ENCODE measurements at regions not wholly inside any gene's neighbourhood (a gene's known extent, or its start where the extent isn't known, plus 50 kb on each side); places are given as distances from the start of the nearest gene placed in this dataset.
"Not testable (repeated sequence)": the region's sequence is repeated elsewhere in the genome, so short reads cannot be mapped to it uniquely, and the experiment has no call there.

DNA sequence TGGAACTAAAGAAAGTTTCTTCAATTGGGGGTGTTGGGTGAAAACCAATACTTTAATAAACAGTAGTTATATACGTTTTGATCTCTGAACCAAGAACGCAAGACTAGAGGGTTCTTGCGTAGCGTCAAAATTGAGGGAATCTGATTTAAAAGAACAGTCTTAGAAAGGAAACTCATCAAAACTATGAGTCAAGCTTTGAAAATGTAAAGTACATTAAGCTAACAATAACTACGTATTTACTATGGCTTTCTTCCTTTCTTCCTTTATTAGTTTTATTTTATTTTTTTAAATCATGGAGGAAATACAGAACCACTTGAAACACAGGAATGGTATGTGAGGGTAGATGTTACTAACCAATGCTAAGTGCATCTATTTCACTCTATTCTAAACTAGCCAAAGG is 287.0 kb upstream of the RSPO3 start:
- ATAC-seq (no peak), DNase-seq (no peak)
- no peaks in the 10 kb centered on the region for H3K27me3 Mint-ChIP-seq
- POLR2A ChIA-PET, result no interaction called here
- H3K4me1 Mint-ChIP-seq, result no peaks in the 10 kb centered on the region
- H3K36me3 Mint-ChIP-seq, result no peaks in the 10 kb centered on the region
- peaks cover 0 to 8% (median 0%) of the 10 kb centered on the region in 9 donors for H3K9me3 Mint-ChIP-seq
- no peak overlapping the region for H3K27ac Mint-ChIP-seq
- no peak overlapping the region for H3K4me3 Mint-ChIP-seq

DNA sequence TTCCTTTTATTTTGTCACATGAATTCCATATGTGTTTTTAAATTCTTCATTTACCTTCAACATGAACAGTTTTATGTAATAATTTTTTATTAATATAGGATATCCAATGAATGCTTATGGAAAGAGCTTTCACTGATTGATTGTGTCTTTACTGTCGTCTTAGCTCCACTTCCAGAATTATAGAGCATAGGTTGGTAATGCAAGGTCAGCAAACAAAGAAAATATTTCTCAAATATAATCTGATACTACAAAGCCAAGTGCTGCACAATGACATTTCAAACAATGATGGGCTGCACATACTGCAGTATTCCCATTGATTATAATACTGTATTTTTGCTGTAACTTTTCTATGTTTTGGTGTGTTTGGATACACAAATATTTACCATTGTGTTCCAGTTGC is 275.7 kb upstream of the RSPO3 start:
- no peak overlapping the region for H3K4me3 Mint-ChIP-seq
- H3K9me3 Mint-ChIP-seq, result peaks cover 0 to 5% (median 2%) of the 10 kb centered on the region in 9 donors
- ATAC-seq (no peak), DNase-seq (no peak)
- H3K4me1 Mint-ChIP-seq, result no peaks in the 10 kb centered on the region
- no peak overlapping the region for H3K27ac Mint-ChIP-seq
- H3K27me3 Mint-ChIP-seq, result peaks cover 0 to 1% (median 0%) of the 10 kb centered on the region in 5 donors
- H3K36me3 Mint-ChIP-seq, result no peaks in the 10 kb centered on the region
- POLR2A ChIA-PET, result no interaction called here

DNA sequence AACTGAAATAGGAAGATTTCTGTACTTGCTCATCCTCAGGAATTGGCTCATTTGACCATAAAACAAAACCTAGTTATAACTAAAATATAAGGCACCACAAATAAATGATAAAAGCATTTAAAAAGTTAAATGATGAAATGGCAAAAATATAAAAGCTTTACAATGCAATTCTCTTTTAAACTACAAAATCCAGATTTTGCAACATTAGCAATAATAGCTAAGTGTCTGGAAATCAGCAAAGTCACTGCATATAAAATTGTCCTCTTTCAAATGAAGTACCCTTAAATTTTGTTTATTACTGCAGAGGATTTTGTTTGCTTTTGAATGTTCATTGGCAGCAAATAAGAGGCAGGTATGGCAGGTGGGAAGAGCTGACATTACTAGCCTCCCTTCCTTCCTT is 270.4 kb upstream of the RSPO3 start:
- Mint-ChIP-seq H3K27me3 (peaks cover 0 to 10% (median 1%) of the 10 kb centered on the region in 5 donors), H3K4me1 (peaks cover 0 to 2% (median 0%) of the 10 kb centered on the region in 4 donors), H3K27ac (no peak overlapping the region), H3K36me3 (no peaks in the 10 kb centered on the region), H3K4me3 (no peak overlapping the region), H3K9me3 (peaks cover 0 to 4% (median 0%) of the 10 kb centered on the region in 9 donors)
- no peak for ATAC-seq
- POLR2A ChIA-PET, result no interaction called here
- no peak for DNase-seq

DNA sequence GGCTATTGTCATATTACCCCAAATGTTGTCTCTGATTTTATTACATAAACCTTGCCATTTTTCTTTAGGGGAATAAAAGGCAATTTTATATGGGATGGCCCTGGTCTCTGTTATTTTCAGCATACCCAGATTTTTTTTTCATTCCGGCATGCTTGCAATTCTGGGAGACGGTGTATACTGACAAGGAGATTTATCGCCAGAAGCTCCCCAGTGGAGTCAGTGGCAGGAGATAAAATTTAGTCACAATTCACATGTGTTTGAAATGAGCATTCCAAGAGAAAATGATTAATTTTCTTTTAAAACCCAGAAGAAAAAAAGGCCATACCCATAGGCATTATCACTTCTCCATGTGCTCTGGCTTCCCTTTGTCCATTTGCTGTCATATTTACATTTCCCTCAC is 250.8 kb upstream of the RSPO3 start:
- Mint-ChIP-seq H3K4me3 (no peak overlapping the region), H3K27me3 (peaks cover 0 to 4% (median 0%) of the 10 kb centered on the region in 5 donors), H3K4me1 (no peaks in the 10 kb centered on the region), H3K27ac (no peak overlapping the region), H3K36me3 (no peaks in the 10 kb centered on the region), H3K9me3 (peaks cover 0 to 13% (median 3%) of the 10 kb centered on the region in 9 donors)
- POLR2A ChIA-PET, result no interaction called here
- DNase-seq (no peak), ATAC-seq (no peak)

DNA sequence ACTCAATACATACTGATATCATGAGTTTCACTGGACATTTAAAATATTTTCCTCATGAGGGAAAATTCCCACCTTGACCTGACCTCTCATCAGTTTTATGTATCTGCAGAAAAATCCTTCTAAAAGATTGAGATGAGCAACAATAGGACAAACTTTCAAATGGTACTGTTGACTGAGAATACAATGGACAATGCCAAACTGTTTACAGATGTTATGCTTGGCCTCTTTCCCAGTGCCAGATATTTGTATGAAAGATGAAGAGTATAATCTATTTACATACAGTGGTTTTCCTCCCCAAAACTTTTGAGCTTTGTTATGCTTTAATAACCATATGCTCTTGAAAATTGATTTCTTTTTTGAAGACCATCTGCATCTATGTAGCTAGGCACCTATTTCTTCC is 245.1 kb upstream of the RSPO3 start:
- POLR2A ChIA-PET, result no interaction called here
- H3K27me3 Mint-ChIP-seq, result peaks cover 0 to 3% (median 0%) of the 10 kb centered on the region in 5 donors

DNA sequence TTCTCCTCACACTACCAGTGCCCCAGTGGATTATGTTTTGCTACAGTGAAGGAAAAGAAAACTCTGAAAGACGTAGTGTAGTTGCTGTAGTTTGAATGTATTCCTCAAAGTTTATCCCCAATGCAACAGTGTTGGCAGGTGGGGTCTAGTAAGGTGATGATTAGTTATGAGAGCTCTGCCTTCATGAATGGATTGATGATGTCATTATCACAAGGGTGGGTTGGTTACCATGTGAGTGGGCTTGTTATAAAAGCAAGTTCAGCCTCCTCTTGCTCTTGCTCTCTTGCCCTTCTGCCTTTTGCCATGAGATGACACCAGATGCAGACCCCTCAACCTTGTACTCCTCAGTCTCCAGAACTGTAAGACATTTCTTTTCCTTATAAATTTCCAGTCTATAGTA is 244.7 kb upstream of the RSPO3 start:
- Mint-ChIP-seq H3K27ac (no peak overlapping the region), H3K27me3 (peaks cover 0 to 3% (median 0%) of the 10 kb centered on the region in 5 donors)

More for the DNA sequence above, 245.1 kb upstream of the RSPO3 start:
- Mint-ChIP-seq H3K27ac (no peak overlapping the region), H3K9me3 (peaks cover 0 to 1% (median 0%) of the 10 kb centered on the region in 9 donors), H3K36me3 (no peaks in the 10 kb centered on the region), H3K4me1 (no peaks in the 10 kb centered on the region), H3K4me3 (no peak overlapping the region)
- DNase-seq (no peak), ATAC-seq (no peak)

DNA sequence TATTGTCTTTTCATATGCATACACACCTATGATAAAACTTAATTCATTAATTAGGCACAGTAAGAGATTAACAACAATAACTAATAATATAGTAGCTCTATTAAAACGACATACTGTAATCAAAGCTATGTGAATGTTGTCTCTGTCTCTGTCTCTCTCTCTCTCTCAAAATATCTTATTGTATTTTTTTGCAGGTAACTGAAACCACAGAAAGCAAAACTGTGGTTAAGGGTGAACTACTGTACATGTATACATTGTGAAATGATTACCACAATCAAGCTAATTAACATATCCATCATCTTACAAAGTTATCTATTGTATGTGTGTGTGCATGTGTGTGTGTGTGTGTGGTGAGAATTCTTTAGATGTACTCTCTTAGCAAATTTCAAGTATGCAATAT is 242.0 kb upstream of the RSPO3 start:
- H3K4me3 Mint-ChIP-seq, result no peak overlapping the region
- POLR2A ChIA-PET, result no interaction called here
- no peaks in the 10 kb centered on the region for H3K4me1 Mint-ChIP-seq
- H3K27ac Mint-ChIP-seq, result no peak overlapping the region
- H3K27me3 Mint-ChIP-seq, result peaks cover 0 to 3% (median 0%) of the 10 kb centered on the region in 5 donors
- no peak for ATAC-seq
- no peak for DNase-seq
- H3K9me3 Mint-ChIP-seq, result peaks cover 0 to 1% (median 0%) of the 10 kb centered on the region in 9 donors
- H3K36me3 Mint-ChIP-seq, result no peaks in the 10 kb centered on the region

More for the DNA sequence above, 244.7 kb upstream of the RSPO3 start:
- Mint-ChIP-seq H3K4me3 (no peak overlapping the region), H3K4me1 (no peaks in the 10 kb centered on the region), H3K9me3 (peaks cover 0 to 1% (median 0%) of the 10 kb centered on the region in 9 donors), H3K36me3 (no peaks in the 10 kb centered on the region)
- no peak for DNase-seq
- POLR2A ChIA-PET, result no interaction called here
- no peak for ATAC-seq

DNA sequence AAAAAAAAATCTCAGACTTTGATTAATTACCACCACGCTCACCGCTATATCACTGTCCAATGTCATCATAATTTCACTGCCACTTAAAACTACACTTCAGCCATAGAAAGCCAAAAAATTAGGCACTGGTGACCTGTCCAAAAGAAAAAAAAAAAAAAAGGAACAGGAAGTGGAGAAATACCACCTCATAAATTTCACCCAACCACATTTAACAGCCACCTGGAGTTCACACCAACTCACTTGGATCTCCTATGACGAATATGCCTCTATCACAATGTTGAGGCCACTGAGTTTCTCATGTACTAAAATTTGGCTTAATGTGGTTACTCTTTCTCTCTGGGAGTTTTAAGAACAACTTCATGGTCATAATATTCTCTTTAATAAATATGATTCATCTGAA is 237.5 kb upstream of the RSPO3 start:
- Mint-ChIP-seq H3K4me3 (no peak overlapping the region), H3K4me1 (no peaks in the 10 kb centered on the region), H3K27me3 (peaks cover 0 to 4% (median 1%) of the 10 kb centered on the region in 5 donors), H3K9me3 (peaks cover 0 to 2% (median 0%) of the 10 kb centered on the region in 9 donors), H3K36me3 (no peaks in the 10 kb centered on the region), H3K27ac (no peak overlapping the region)
- POLR2A ChIA-PET, result interaction anchor here (0.7 kb wide), 1 partner anchor 16 kb away, joined by 4 read pairs; no protein-coding TSS in a partner anchor
- no peak for ATAC-seq
- no peak for DNase-seq

DNA sequence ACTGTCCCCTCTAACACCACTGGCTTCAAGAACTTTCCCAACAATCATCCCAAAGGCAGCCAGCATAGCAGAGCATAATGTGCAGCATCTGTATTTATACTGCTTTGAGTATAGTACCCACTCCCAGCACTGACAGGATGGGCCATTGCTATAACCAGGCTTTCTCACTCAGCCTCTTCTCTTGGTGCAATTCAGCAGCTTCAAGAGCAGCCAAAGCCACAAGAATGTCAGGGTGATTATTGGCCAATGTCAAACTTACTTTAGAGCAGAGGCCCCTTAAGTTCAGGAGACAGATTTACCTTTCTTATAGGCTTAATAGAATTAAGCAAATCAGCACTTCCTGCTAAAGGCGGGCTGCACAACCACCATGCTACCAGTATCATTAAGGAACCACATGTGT is 232.4 kb upstream of the RSPO3 start:
- no peak for DNase-seq
- H3K9me3 Mint-ChIP-seq, result peaks cover 0 to 2% (median 0%) of the 10 kb centered on the region in 9 donors
- H3K27ac Mint-ChIP-seq, result no peak overlapping the region
- no peaks in the 10 kb centered on the region for H3K4me1 Mint-ChIP-seq
- no peak for ATAC-seq
- POLR2A ChIA-PET, result no interaction called here
- no peaks in the 10 kb centered on the region for H3K36me3 Mint-ChIP-seq
- no peak overlapping the region for H3K4me3 Mint-ChIP-seq
- H3K27me3 Mint-ChIP-seq, result peaks cover 0 to 8% (median 0%) of the 10 kb centered on the region in 5 donors

DNA sequence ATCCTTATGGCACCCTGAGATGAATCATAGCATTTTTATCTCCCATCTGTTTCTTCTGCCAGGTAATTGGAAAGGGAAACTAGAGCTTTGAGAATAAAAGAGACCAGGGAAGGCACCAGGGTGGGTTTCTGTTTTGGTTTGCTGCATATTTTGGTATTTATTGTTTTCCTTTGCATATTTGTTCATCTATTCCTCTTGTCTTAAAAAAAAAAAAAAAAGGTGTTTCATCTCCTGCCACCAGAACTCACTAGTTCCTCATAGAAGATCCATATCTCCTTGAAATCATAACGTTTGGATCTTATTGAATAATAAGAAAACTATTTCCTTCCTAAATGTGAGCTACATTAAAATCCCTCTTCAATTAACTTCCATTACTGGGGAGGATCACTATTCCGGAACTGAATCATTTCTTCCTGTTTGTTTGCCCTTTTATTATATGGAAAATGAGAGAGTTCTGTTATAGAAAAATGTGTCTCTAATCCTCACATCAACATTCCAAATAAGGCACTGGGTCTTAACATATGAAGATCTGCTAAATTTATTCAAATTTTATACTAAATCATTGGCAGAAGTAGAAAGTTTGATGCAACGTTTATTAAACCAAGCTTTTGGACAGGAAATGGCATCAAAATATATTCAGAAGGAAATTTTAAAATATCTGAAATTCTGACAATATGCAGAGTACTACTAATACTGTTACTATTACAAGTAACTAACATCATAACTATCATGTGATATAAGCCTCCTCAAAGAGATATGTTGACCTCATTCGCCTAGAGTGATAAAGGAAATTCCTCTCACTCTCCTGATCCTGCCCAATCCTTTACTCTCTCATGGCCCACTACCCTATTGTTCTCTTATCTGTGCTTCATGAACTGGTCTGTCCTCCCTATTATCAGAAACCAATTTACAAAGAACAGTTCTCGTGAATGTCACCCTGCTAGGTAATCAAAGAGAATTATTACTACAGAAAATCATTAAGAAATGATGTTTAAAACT is 229.4 kb upstream of the RSPO3 start:
- POLR2A ChIA-PET, result no interaction called here
- no peak overlapping the region for H3K4me3 Mint-ChIP-seq
- peaks cover 0 to 10% (median 0%) of the 10 kb centered on the region in 5 donors for H3K27me3 Mint-ChIP-seq
- H3K4me1 Mint-ChIP-seq, result no peaks in the 10 kb centered on the region
- DNase-seq (no peak), ATAC-seq (no peak)
- H3K27ac Mint-ChIP-seq, result no peak overlapping the region
- H3K36me3 Mint-ChIP-seq, result no peaks in the 10 kb centered on the region
- H3K9me3 Mint-ChIP-seq, result peaks cover 0 to 3% (median 2%) of the 10 kb centered on the region in 9 donors

DNA sequence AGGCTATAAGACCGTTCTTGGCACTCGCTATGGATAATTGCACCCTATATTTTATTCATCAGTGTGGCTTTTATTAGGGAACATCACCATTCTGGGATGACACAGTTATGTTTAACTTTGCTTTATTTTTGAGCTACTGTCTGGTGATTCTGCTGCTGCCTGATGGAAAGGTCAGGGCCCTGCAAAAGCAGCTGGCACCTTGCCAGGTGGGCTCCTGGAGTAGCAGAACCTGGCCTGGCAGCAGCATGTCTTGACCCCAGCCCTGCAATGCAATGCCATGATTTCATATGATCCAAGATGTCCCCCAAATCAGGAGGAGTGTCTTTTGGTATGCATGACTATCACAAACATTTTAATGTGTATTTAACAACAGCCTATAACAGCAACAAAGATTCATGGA is 228.4 kb upstream of the RSPO3 start:
- Mint-ChIP-seq H3K27me3 (peaks cover 0 to 10% (median 0%) of the 10 kb centered on the region in 5 donors), H3K36me3 (no peaks in the 10 kb centered on the region), H3K4me1 (no peaks in the 10 kb centered on the region), H3K9me3 (peaks cover 0 to 3% (median 2%) of the 10 kb centered on the region in 9 donors), H3K27ac (no peak overlapping the region), H3K4me3 (no peak overlapping the region)
- no peak for DNase-seq
- no peak for ATAC-seq
- POLR2A ChIA-PET, result no interaction called here

DNA sequence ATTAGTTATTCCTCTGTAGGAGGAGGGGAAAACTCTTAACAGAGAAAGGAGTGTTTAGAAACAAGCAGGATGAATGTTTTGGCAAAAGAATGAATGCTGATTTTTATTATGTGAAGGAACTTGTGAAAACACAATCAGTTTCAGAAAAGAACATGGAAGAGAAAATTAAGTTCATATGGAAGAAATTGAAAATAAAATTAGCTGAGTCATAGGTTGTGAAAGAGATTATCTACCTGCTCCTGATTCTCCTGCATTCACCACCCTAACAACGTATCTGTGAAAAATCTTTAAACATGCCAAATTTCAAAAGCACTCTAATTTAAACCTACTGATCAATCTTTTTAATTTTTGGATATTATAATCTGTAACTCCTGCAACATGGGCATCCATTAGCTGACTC is 227.3 kb upstream of the RSPO3 start:
- Mint-ChIP-seq H3K4me1 (no peaks in the 10 kb centered on the region), H3K9me3 (peaks cover 0 to 3% (median 2%) of the 10 kb centered on the region in 9 donors), H3K27ac (no peak overlapping the region), H3K36me3 (no peaks in the 10 kb centered on the region), H3K4me3 (no peak overlapping the region), H3K27me3 (peaks cover 0 to 10% (median 0%) of the 10 kb centered on the region in 5 donors)
- DNase-seq (no peak), ATAC-seq (no peak)
- POLR2A ChIA-PET, result no interaction called here

DNA sequence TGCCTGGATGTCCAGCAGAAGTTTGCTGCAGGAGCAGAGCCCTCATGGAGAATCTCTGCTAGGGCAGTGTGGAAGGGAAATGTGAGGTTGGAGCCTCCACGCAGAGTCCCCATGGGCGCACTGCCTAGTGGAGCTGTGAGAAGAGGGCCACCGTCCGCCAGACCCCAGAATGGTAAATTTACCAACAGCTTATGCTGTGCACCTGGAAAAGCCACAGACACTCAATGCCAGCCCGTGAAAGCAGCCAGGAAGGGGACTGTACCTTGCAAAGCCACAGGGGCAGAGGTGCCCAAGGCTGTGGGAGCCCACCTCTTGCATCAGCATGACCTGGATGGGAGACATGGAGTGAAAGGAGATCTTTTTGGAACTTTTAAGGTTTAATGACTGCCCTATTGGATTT is 225.6 kb upstream of the RSPO3 start:
- ATAC-seq, POLR2A ChIA-PET, H3K4me1 Mint-ChIP-seq, H3K36me3 Mint-ChIP-seq, H3K4me3 Mint-ChIP-seq, DNase-seq, H3K27ac Mint-ChIP-seq, H3K9me3 Mint-ChIP-seq, H3K27me3 Mint-ChIP-seq: not testable (repeated sequence)

Data from naive thymus-derived CD8-positive, alpha-beta T cell (primary cell).